Subcutaneous abdominal adipose tissue (tissue), 5 donors: ENCODE measurements at regions not wholly inside any gene's neighbourhood (a gene's known extent, or its start where the extent isn't known, plus 50 kb on each side); places are given as distances from the start of the nearest gene placed in this dataset.
A peak's percentile ranks its signal among the peaks of the same experiment; 100 is the strongest.

Source experiments
- H3K27ac ChIP-seq: one replicate; pipeline ENCODE4 v1.7.0; 2013; ENCODE audit warnings: low read depth, mild to moderate bottlenecking, inconsistent platforms, low read length, moderate library complexity
- H3K27me3 ChIP-seq, 5 donors: one replicate each; pipeline ENCODE4 v1.7.0; 2013; ENCODE audit warnings: low read length in 5 of 5, inconsistent platforms in 1 of 5; ENCODE audit not compliant: control insufficient read depth in 5 of 5, insufficient read depth in 4 of 5
- H3K36me3 ChIP-seq, 5 donors: one replicate each; pipeline ENCODE4 v1.7.0; 2013; ENCODE audit warnings: low read length in 5 of 5; ENCODE audit not compliant: control insufficient read depth in 5 of 5, insufficient read depth in 5 of 5
- H3K4me1 ChIP-seq, 5 donors: one replicate each; pipeline ENCODE4 v1.7.0; 2013; ENCODE audit warnings: low read length in 5 of 5, mild to moderate bottlenecking in 3 of 5, moderate library complexity in 1 of 5; ENCODE audit not compliant: control insufficient read depth in 5 of 5, insufficient read depth in 5 of 5
- H3K4me3 ChIP-seq, 5 donors: one replicate each; pipeline ENCODE4 v1.7.0; 2013; ENCODE audit warnings: low read length in 5 of 5, low read depth in 1 of 5
- H3K9ac ChIP-seq, 5 donors: one replicate each; pipeline ENCODE4 v1.7.0; 2013; ENCODE audit warnings: low read length in 5 of 5, mild to moderate bottlenecking in 4 of 5, moderate library complexity in 3 of 5
- H3K9me3 ChIP-seq, 5 donors: one replicate each; pipeline ENCODE4 v1.7.0; 2013; ENCODE audit warnings: low read length in 5 of 5; ENCODE audit not compliant: control insufficient read depth in 5 of 5
- donor health status: healthy.
- donor health status: healthy.
- donor health status: healthy.
- donor health status: healthy.
- donor health status: healthy.

- Histone ChIP-seq H3K9ac (no peak overlapping the region), H3K4me3 (no peak overlapping the region), H3K36me3 (no peaks in the 10 kb centered on the region), H3K4me1 (no peaks in the 10 kb centered on the region), H3K27ac (no peak overlapping the region), H3K9me3 (no peaks in the 10 kb centered on the region), H3K27me3 (no peaks in the 10 kb centered on the region)
These were observed 446.9 kb upstream of the CLINT1 start for GRCh38 chr5:158305861-158306260.

GRCh38 chr5:158304607-158305006, 445.7 kb upstream of the CLINT1 start:
- H3K9ac ChIP-seq: no peak overlapping the region
- H3K4me1 ChIP-seq: peaks cover 0 to 5% (median 0%) of the 10 kb centered on the region in 5 donors
- no peak overlapping the region for H3K4me3 ChIP-seq
- no peaks in the 10 kb centered on the region for H3K27me3 ChIP-seq
- no peaks in the 10 kb centered on the region for H3K36me3 ChIP-seq
- no peaks in the 10 kb centered on the region for H3K9me3 ChIP-seq
- H3K27ac ChIP-seq: no peak overlapping the region

- Histone ChIP-seq H3K4me1 (peaks cover 0 to 5% (median 0%) of the 10 kb centered on the region in 5 donors), H3K4me3 (no peak overlapping the region), H3K36me3 (no peaks in the 10 kb centered on the region), H3K9ac (no peak overlapping the region), H3K27me3 (no peaks in the 10 kb centered on the region), H3K27ac (no peak overlapping the region), H3K9me3 (no peaks in the 10 kb centered on the region)
These were observed 444.9 kb upstream of the CLINT1 start for GRCh38 chr5:158303883-158304282.

- Histone ChIP-seq H3K4me3 (no peak overlapping the region), H3K9me3 (no peaks in the 10 kb centered on the region), H3K36me3 (no peaks in the 10 kb centered on the region), H3K27ac (no peak overlapping the region), H3K4me1 (peaks cover 0 to 5% (median 0%) of the 10 kb centered on the region in 5 donors), H3K9ac (no peak overlapping the region), H3K27me3 (no peaks in the 10 kb centered on the region)
These were observed 444.3 kb upstream of the CLINT1 start for GRCh38 chr5:158303275-158303674.

- Histone ChIP-seq H3K9me3 (no peaks in the 10 kb centered on the region), H3K36me3 (no peaks in the 10 kb centered on the region), H3K4me3 (no peak overlapping the region), H3K27ac (no peak overlapping the region), H3K4me1 (peaks cover 0 to 5% (median 0%) of the 10 kb centered on the region in 5 donors), H3K27me3 (no peaks in the 10 kb centered on the region), H3K9ac (no peak overlapping the region)
These were observed 443.1 kb upstream of the CLINT1 start for GRCh38 chr5:158302029-158302428.

- no peaks in the 10 kb centered on the region for H3K36me3 ChIP-seq
- H3K27ac ChIP-seq: no peak overlapping the region
- H3K9me3 ChIP-seq: no peaks in the 10 kb centered on the region
- H3K4me1 ChIP-seq: peaks cover 0 to 5% (median 0%) of the 10 kb centered on the region in 5 donors
- H3K27me3 ChIP-seq: no peaks in the 10 kb centered on the region
- no peak overlapping the region for H3K4me3 ChIP-seq
- H3K9ac ChIP-seq: no peak overlapping the region
These were observed 442.2 kb upstream of the CLINT1 start for GRCh38 chr5:158301186-158301585.

- Histone ChIP-seq H3K4me1 (peaks cover 0 to 5% (median 0%) of the 10 kb centered on the region in 5 donors), H3K27me3 (no peaks in the 10 kb centered on the region)
These were observed 441.3 kb upstream of the CLINT1 start for GRCh38 chr5:158300256-158300655.

GRCh38 chr5:158297002-158297527, 438.1 kb upstream of the CLINT1 start:
- no peak overlapping the region for H3K4me3 ChIP-seq
- peaks cover 0 to 5% (median 0%) of the 10 kb centered on the region in 5 donors for H3K4me1 ChIP-seq
- no peaks in the 10 kb centered on the region for H3K27me3 ChIP-seq
- no peak overlapping the region for H3K27ac ChIP-seq
- peaks cover 0 to 7% (median 4%) of the 10 kb centered on the region in 5 donors for H3K9me3 ChIP-seq
- H3K36me3 ChIP-seq: no peaks in the 10 kb centered on the region
- no peak overlapping the region for H3K9ac ChIP-seq

More at GRCh38 chr5:158300256-158300655, 441.3 kb upstream of the CLINT1 start:
- peak overlapping the region in 1 of 5 donors; percentile 17 for H3K4me3 ChIP-seq
- no peaks in the 10 kb centered on the region for H3K9me3 ChIP-seq
- H3K9ac ChIP-seq: no peak overlapping the region
- H3K36me3 ChIP-seq: no peaks in the 10 kb centered on the region
- no peak overlapping the region for H3K27ac ChIP-seq

GRCh38 chr5:158294701-158295100, 435.8 kb upstream of the CLINT1 start:
- Histone ChIP-seq H3K9me3 (peaks cover 0 to 7% (median 4%) of the 10 kb centered on the region in 5 donors), H3K4me3 (no peak overlapping the region), H3K9ac (no peak overlapping the region), H3K27ac (no peak overlapping the region), H3K4me1 (no peaks in the 10 kb centered on the region), H3K27me3 (no peaks in the 10 kb centered on the region), H3K36me3 (no peaks in the 10 kb centered on the region)

GRCh38 chr5:158292981-158293380, 434.0 kb upstream of the CLINT1 start:
- no peaks in the 10 kb centered on the region for H3K36me3 ChIP-seq
- peaks cover 0 to 7% (median 4%) of the 10 kb centered on the region in 5 donors for H3K9me3 ChIP-seq
- no peak overlapping the region for H3K9ac ChIP-seq
- H3K27me3 ChIP-seq: no peaks in the 10 kb centered on the region
- no peaks in the 10 kb centered on the region for H3K4me1 ChIP-seq
- H3K4me3 ChIP-seq: no peak overlapping the region
- H3K27ac ChIP-seq: no peak overlapping the region
